ENCODE measurements at regions not wholly inside any gene's neighbourhood (a gene's known extent, or its start where the extent isn't known, plus 50 kb on each side); places are given as distances from the start of the nearest gene placed in this dataset.

- no peak for TF ChIP-seq CTCF (conservative IDR thresholded peaks at IDR 0.05; ENCODE audit: low read depth in 2 of 2)
- no peak for TF ChIP-seq REST (IDR thresholded peaks at IDR 0.05; ENCODE audit: unreplicated experiment)
- no peak for TF ChIP-seq POLR2AphosphoS5 (IDR thresholded peaks at IDR 0.05; ENCODE audit: low read depth)
- no peak for TF ChIP-seq CREB1 (CRISPR knock-in tag; IDR thresholded peaks at IDR 0.05; ENCODE audit: low read depth)
- TF ChIP-seq EZH2 (IDR thresholded peaks at IDR 0.05; ENCODE audit: low read depth, unreplicated experiment): no peak
- no peak for TF ChIP-seq EZH2phosphoT487 (IDR thresholded peaks at IDR 0.05; ENCODE audit: unreplicated experiment)
- no peak for TF ChIP-seq STAT1 (IDR thresholded peaks at IDR 0.05; ENCODE audit: unreplicated experiment)
- no peak for TF ChIP-seq JUNB (IDR thresholded peaks at IDR 0.05; ENCODE audit: unreplicated experiment)
- TF ChIP-seq, protein P1, sequence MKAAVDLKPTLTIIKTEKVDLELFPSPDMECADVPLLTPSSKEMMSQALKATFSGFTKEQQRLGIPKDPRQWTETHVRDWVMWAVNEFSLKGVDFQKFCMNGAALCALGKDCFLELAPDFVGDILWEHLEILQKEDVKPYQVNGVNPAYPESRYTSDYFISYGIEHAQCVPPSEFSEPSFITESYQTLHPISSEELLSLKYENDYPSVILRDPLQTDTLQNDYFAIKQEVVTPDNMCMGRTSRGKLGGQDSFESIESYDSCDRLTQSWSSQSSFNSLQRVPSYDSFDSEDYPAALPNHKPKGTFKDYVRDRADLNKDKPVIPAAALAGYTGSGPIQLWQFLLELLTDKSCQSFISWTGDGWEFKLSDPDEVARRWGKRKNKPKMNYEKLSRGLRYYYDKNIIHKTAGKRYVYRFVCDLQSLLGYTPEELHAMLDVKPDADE (IDR thresholded peaks at IDR 0.05): no peak
Measured at GRCh38 chr3:117349566-117349965, 640.0 kb downstream of the TUSC7 start.

All from GM23338 (cell line).